Mesothelial cell of epicardium (in vitro differentiated cells): ENCODE measurements at regions not wholly inside any gene's neighbourhood (a gene's known extent, or its start where the extent isn't known, plus 50 kb on each side); places are given as distances from the start of the nearest gene placed in this dataset.

Source experiments
- DNase-seq, 2 experiments: peaks; one replicate each; pipeline ENCODE4 v3.0.0; 2021; ENCODE audit warnings: low spot score in 2 of 2; ENCODE audit not compliant: unreplicated experiment in 2 of 2
- H3K27ac Mint-ChIP-seq: 2 replicates; pipeline ENCODE4 v1.8.0; 2021; ENCODE audit warnings: mixed read lengths
- H3K27me3 Mint-ChIP-seq: 2 replicates; pipeline ENCODE4 v1.8.0; 2021; ENCODE audit warnings: low read depth, mixed read lengths
- H3K36me3 Mint-ChIP-seq: 2 replicates; pipeline ENCODE4 v1.8.0; 2021; ENCODE audit warnings: mixed read lengths
- H3K4me1 Mint-ChIP-seq: 2 replicates; pipeline ENCODE4 v1.8.0; 2021; ENCODE audit warnings: mixed read lengths
- H3K4me3 Mint-ChIP-seq: 2 replicates; pipeline ENCODE4 v1.8.0; 2021; ENCODE audit warnings: mild to moderate bottlenecking, moderate library complexity, mixed read lengths
- H3K9me3 Mint-ChIP-seq: 2 replicates; pipeline ENCODE4 v1.8.0; 2021; ENCODE audit warnings: mixed read lengths
- CTCF ChIP-seq: fragments of 200-600 bp; sonication (generic); IDR thresholded peaks from one replicate; pipeline ENCODE4 v1.5.0; 2021; ENCODE audit warnings: antibody characterized with exemption; ENCODE audit not compliant: unreplicated experiment

- no peaks in the 10 kb centered on the region for H3K36me3 Mint-ChIP-seq
- no peak for TF ChIP-seq CTCF
- H3K27ac Mint-ChIP-seq = no peak overlapping the region
- H3K4me3 Mint-ChIP-seq = no peak overlapping the region
- no peaks in the 10 kb centered on the region for H3K4me1 Mint-ChIP-seq
- DNase-seq = no peak
- peaks cover 9% of the 10 kb centered on the region for H3K9me3 Mint-ChIP-seq
- peaks cover 9% of the 10 kb centered on the region for H3K27me3 Mint-ChIP-seq
Observed at GRCh38 chr19:28327905-28328304, 885.0 kb downstream of the UQCRFS1 start.

GRCh38 chr19:28326746-28327145 lies 886.2 kb downstream of the UQCRFS1 start:
- no peak for DNase-seq
- H3K27ac Mint-ChIP-seq = no peak overlapping the region
- peaks cover 9% of the 10 kb centered on the region for H3K9me3 Mint-ChIP-seq
- H3K36me3 Mint-ChIP-seq = no peaks in the 10 kb centered on the region
- no peak overlapping the region for H3K4me3 Mint-ChIP-seq
- TF ChIP-seq CTCF = no peak
- peaks cover 9% of the 10 kb centered on the region for H3K27me3 Mint-ChIP-seq
- peaks cover 8% of the 10 kb centered on the region for H3K4me1 Mint-ChIP-seq

GRCh38 chr19:28324275-28325060 lies 888.5 kb downstream of the UQCRFS1 start:
- Mint-ChIP-seq H3K4me1 (peaks cover 11% of the 10 kb centered on the region), H3K4me3 (no peak overlapping the region), H3K9me3 (peaks cover 9% of the 10 kb centered on the region), H3K36me3 (no peaks in the 10 kb centered on the region), H3K27ac (no peak overlapping the region), H3K27me3 (peaks cover 9% of the 10 kb centered on the region)
- DNase-seq = no peak
- peak; percentile 18 for TF ChIP-seq CTCF

GRCh38 chr19:28322945-28323344 lies 890.0 kb downstream of the UQCRFS1 start:
- no peaks in the 10 kb centered on the region for H3K36me3 Mint-ChIP-seq
- peaks cover 15% of the 10 kb centered on the region for H3K4me1 Mint-ChIP-seq
- H3K27me3 Mint-ChIP-seq = peaks cover 11% of the 10 kb centered on the region
- no peaks in the 10 kb centered on the region for H3K9me3 Mint-ChIP-seq
- no peak for DNase-seq
- H3K4me3 Mint-ChIP-seq = no peak overlapping the region
- TF ChIP-seq CTCF = no peak
- H3K27ac Mint-ChIP-seq = no peak overlapping the region

- Mint-ChIP-seq H3K4me1 (peaks cover 15% of the 10 kb centered on the region), H3K27me3 (peaks cover 11% of the 10 kb centered on the region), H3K27ac (no peak overlapping the region), H3K9me3 (no peaks in the 10 kb centered on the region), H3K4me3 (no peak overlapping the region), H3K36me3 (no peaks in the 10 kb centered on the region)
- TF ChIP-seq CTCF = no peak
- no peak for DNase-seq
Observed at GRCh38 chr19:28322491-28322890, 890.5 kb downstream of the UQCRFS1 start.
